HG02885 (cell line): ENCODE measurements at regions not wholly inside any gene's neighbourhood (a gene's known extent, or its start where the extent isn't known, plus 50 kb on each side); places are given as distances from the start of the nearest gene placed in this dataset.
"Not testable (repeated sequence)": the region's sequence is repeated elsewhere in the genome, so short reads cannot be mapped to it uniquely, and the experiment has no call there.

Experiments
- ATAC-seq: cut with Tn5 transposase; IDR thresholded peaks from one replicate; pipeline ENCODE4 v1.9.1; 2021; ENCODE audit warnings: mild to moderate bottlenecking; ENCODE audit not compliant: unreplicated experiment, poor library complexity

GRCh38 chr10:18866852-18867251 lies 181.7 kb upstream of the MALRD1 start:
- ATAC-seq: no peak

GRCh38 chr10:18868919-18869318 lies 179.7 kb upstream of the MALRD1 start:
- ATAC-seq: no peak

DNA sequence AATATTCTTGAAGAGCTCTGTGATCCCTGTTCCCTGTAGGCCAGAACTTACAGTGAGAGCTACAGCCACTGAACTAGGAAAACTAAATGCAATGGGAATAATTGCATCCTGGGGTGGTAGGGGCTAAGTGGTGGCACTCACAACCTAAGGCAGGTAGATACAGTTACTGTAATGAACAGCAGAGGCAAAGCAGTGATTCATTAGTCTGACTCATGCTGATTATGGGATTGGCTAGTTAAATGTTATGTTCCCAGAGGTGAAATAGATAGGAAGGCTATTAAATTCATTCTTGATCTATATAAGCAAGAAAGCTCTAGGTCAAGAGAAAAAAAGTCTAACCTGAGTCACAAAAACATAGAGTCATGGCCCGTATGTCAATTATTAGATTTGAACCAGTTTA lies 173.1 kb upstream of the MALRD1 start:
- no peak for ATAC-seq

DNA sequence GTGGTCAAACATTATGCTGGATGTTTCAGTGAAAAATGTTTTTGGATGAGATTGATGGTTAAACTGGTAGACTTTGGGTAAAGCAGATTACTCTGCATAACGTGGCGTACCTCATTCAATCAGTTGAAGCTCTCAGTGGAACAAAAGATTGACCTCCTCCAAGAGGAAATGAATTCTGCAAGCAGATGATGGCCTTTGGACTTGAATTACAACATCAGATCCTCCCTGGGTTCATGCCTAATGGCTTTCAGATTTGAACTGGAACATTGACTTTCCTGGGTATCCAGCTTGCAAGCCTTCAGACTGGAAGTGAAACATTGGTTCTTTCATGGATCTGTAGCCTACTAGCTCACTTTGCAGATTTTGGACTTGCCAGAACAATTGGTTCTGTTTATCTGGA lies 169.3 kb upstream of the MALRD1 start:
- no peak for ATAC-seq

- ATAC-seq: no peak
These were observed 168.1 kb upstream of the MALRD1 start for GRCh38 chr10:18880530-18880929.

DNA sequence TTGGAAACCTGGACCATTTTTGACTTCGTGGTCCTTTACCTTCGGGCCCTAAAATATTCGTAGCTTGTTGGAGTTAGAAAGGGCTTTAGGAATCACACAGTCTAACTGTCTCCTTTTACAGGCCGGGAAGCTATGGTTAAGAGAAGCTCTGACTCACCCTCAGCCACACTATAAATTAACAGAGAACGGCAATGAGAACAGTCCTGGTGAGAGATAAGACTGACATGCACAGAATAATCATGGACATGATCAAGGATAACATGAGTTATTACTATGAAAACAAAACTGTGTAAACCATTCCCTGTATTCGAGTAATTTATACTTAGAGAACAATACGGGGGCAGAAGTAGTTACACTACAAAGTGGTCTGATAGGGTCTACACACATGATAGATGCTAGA lies 162.5 kb upstream of the MALRD1 start:
- ATAC-seq: no peak

- no peak for ATAC-seq
These were observed 142.0 kb upstream of the MALRD1 start for GRCh38 chr10:18906636-18907035.

DNA sequence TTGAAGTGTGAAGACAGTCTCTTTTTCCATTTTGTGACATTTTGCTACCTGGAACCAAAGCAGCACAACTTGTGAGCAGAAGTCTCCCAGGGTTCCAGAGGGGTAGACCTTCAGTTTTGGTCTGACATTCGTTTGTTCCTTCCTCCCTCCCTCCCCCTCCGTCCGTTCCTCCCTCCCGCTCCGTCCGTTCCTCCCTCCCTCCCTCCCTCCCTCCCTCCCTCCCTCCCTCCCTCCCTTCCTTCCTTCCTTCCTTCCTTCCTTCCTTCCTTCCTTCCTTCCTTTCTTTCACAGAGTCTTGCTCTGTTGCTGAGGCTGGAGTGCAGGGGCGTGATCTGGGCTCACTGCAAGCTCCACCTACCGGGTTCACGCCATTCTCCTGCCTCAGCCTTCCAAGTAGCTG lies 131.2 kb upstream of the MALRD1 start:
- ATAC-seq: not testable (repeated sequence)

- ATAC-seq: no peak
These were observed 130.1 kb upstream of the MALRD1 start for GRCh38 chr10:18918532-18918931.

DNA sequence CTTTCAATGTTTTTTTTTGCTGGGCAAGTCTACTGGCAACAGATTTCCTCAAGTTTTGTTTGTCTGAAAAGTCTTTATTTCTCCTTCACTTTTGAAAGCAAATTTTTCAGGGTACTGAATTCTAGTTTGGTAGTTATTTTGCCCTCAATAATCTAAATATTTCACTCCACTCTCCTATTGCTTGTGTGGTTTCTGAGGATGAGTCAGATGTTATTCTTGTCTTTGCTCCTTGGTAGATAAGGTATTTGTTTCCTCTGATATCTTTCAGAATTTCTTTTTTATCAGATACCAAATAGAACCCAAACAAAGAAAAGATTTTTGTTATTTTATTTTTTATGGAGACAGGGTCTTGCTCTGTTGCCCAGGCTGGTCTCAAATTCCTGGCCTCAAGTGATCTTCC lies 99.2 kb upstream of the MALRD1 start:
- no peak for ATAC-seq

DNA sequence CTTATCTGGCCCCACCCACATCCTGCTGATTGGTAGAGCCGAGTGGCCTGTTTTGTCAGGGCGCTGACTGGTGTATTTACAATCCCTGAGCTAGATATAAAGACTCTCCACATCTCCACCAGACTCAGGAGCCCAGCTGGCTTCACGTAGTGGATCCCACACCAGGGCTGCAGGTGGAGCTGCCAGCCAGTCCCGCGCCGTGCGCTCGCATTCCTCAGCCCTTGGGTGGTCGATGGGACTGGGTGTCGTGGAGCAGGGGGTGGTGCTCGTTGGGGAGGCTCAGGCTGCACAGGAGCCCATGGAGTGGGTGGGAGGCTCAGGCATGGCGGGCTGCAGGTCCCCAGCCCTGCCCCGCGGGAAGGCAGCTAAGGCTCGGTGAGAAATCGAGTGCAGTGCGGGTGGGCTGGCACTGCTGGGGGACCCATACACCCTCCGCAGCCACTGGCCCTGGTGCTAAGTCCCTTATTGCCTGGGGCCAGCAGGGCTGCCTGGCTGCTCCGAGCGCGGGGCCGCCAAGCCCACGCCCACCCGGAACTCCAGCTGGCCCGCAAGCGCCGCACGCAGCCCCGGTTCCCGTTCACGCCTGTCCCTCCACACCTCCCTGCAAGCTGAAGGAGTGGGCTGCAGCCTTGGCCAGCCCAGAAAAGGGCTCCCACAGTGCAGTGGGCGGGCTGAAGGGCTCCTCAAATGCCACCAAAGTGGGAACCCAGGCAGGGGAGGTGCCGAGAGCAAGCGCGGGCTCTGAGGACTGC lies 97.4 kb upstream of the MALRD1 start:
- not testable (repeated sequence) for ATAC-seq

DNA sequence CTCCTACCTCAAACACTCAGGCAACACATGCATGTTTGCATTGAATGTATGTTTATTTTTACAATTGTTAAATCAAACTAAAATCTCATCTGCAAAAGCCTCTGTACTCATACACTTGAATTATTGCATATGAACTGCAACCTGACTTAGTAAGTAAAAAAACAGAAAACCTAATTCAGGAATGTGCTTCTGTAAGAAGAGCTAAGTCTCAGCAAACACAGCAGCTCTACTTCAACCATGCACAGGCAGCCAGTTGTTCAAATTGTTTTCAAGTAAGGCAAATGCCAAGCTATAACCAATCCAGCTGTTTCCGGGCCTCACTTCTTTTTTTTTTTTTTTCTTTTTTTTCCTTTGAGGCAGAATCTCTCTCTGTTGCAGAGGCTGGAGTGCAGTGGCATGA lies 93.5 kb upstream of the MALRD1 start:
- no peak for ATAC-seq

DNA sequence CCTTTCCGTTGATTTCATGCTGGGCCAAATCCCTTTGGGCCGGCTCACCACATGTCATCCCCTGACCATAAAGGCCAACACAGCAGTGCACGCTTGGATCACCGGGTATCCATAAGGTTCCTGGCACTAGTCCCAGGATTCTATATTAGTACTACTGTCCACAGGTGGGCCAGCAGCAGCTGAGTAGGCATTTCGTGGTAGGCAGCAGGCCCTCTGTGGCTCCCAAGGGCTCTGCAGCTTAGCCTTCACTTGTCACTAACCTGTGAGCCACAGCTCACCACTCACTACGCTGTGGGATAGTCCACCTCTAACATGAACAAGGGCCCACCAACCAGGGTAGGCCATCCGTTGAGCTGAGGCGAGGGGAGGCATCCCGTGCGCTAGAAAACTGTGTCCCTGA lies 89.2 kb upstream of the MALRD1 start:
- no peak for ATAC-seq

GRCh38 chr10:18960466-18961079 lies 88.0 kb upstream of the MALRD1 start:
- no peak for ATAC-seq

DNA sequence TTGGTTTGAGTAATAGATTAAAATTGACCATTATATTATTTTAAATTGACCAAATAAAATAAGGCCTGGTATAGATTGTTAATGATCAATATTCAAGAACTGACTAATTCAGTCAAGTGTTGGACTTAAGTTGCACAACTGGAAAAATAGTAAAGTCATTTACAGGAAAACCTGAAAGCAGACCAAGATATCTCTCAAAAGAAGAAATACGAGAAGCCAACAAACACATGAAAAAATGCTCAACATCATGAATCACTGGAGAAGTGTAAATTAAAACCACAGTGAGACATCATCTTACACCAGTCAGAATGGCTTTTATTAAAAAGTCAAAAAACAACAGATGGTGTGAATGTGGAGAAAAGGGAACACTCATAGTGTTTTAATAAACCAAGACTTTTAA lies 80.4 kb upstream of the MALRD1 start:
- no peak for ATAC-seq

DNA sequence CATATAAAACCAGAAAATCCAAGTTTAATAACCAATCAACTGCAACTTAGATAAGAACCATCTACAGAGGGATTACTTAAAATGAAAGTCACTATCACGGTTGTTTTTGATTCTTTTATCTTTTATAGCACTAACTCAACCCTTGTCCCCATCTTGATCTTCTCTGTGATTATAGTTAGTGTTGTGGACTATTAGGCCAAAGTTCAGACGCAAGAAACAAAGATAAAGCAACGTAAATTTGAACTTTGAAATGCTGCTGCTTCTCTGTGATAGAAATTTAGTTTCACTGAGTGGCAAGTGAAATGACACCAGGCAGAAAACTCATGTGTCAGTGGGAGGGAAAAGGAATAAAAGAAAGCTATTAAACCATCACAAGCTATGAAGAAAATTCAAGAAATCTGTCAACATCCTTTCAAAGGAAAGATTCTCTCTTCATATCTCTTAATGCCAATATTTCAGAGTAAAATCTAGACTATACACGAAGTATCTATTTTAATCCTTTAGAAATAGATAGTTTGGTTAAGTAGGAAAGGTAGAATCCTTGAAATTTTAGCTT lies 71.8 kb upstream of the MALRD1 start:
- no peak for ATAC-seq

DNA sequence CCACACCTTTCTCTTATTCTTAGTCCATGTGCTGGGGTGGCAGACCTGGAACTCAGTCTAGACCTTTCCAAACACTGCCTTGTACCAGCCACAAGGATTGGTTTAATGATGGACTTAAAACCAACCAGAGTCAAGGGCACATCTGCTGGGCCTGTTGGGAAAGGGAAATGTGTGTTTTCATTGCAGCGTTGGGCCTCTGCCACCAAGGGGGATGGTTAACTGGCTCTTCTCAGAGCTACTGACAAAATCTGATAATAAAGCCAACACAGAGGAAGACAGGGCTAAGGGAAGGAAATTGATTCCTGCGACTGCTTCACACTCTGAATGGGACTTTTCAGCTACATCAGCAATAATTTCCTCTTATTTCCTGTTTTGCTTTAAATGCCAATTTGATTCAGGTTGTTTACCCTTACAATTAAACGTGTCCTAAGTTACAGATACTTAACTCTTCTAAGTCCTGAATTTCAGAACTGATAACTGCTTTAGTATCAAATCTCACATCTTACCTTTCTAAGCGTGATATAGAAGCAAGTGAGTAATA lies 68.4 kb upstream of the MALRD1 start:
- no peak for ATAC-seq

- ATAC-seq: no peak
These were observed 64.1 kb upstream of the MALRD1 start for GRCh38 chr10:18984531-18984930.

DNA sequence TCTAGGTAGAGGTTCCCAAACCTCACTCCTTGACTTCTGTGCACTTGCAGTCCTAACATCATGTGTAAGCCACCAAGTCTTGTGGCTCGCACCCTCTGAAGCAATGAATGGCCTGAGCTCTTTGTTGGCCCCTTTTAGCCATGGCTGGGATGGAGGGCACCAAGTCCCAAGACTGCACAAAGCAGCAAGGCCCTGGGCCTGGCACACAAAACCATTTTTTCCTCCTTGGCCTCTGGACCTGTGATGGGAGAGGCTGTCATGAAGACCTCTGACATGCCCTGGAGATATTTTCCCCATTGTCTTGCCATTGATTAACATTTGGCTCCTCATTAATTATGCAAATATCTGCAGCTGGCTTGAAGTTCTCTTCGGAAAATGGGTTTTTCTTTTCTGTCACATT lies 60.3 kb upstream of the MALRD1 start:
- ATAC-seq: no peak
